HG03025 (cell line): ENCODE measurements at regions not wholly inside any gene's neighbourhood (a gene's known extent, or its start where the extent isn't known, plus 50 kb on each side); places are given as distances from the start of the nearest gene placed in this dataset.

Source experiments
- ATAC-seq: cut with Tn5 transposase; IDR thresholded peaks from one replicate; pipeline ENCODE4 v1.9.1; 2021; ENCODE audit warnings: mild to moderate bottlenecking, moderate library complexity; ENCODE audit not compliant: unreplicated experiment, low FRiP score

- no peak for ATAC-seq
Measured at GRCh38 chr15:69623392-69624154, 171.0 kb downstream of the RPLP1 start.

DNA sequence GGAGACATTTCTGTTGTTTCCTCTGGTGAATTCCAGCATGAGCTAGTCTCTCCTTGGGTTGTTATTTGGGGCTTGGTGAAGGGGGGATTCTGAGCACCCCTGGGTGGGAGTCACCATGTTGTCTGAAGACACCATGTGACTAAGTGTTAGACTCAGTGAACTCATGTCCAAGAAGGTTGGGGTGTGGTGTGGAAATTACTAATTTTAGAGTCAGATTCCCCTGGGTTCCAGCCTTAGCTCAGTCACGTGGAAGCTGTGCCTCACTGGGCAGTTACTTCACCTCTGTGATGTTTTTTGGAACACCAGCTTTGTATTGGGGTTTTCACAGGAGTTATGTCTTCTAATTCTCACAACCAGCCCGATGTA, 171.5 kb downstream of the RPLP1 start:
- ATAC-seq: no peak

DNA sequence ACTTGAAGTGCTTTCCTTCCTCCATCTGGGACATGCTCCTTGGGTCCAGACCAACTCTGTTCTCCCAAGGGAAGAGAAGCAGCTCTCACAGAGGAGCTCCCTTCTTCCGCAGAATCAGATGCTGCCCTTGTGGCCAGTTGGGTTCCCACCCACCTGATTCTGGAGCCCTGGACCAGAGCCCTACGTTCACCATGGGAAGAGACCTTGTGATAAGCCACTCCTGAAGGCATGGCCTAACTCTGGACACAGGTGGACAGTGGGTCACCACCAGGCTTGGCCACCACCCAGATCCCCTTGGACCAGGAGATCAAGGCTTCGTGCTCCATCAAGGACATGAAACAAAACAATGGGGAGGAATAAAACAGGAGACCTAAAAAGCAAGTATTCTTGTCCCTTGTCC, 172.2 kb downstream of the RPLP1 start:
- ATAC-seq: no peak

GRCh38 chr15:69625328-69625727, 172.7 kb downstream of the RPLP1 start:
- no peak for ATAC-seq

- no peak for ATAC-seq
Measured at GRCh38 chr15:69626095-69627066, 173.8 kb downstream of the RPLP1 start.

DNA sequence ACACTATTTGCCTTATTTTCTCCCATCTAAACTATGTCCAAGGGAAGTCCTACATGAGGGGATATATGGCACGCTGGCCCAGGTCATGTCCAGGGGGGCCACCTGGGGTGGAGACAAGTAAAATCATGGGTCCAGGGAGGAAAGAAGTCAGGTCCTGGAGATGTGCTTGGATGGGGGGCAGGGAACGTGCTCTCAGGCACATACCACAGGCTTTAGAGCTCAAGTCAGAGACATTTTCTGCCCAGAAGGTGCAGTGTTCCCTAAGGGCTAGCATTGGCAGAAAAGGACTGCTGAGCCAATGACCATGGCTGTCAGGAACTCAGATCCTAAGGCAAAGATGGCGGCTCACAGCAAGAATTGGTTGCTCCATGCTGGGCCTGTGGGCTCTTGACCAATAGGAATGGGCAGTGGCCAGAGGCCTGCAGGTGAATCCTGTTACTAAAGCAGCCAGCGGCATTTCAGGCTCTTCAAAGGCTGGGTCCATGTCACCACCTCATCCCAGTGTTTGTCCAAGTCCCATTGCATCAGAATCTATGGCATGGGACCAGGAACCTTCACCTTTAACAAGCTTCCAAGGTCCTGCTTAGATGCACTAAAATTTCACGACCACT, 175.0 kb downstream of the RPLP1 start:
- no peak for ATAC-seq

- no peak for ATAC-seq
Measured at GRCh38 chr15:69628256-69629093, 175.9 kb downstream of the RPLP1 start.

DNA sequence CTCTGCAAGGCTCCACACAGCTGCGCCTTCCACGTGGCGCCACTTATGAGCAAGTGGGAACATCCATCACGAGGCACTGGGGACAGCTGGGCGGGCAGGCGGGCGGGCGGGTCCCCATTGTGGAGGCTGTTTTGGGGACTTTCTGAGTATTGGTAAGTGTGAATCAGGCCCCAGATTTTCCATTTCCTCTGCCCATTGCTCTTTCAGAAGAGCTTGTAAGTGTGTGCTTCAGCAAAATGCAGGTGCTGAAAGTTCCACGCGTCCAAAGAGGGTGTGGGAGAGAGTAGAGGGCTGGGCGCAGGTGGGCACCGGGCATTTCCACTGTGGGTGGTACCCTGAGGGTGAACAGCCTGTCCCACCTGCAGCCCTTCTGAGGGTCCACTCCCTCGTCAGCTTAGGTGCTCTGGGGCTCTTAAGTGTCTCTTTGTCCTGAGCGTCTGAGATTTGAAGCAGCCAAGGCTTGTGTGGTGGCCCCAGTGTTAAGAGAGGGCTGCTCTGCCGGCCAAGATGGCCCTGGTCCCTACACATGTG, 177.1 kb downstream of the RPLP1 start:
- ATAC-seq: no peak

DNA sequence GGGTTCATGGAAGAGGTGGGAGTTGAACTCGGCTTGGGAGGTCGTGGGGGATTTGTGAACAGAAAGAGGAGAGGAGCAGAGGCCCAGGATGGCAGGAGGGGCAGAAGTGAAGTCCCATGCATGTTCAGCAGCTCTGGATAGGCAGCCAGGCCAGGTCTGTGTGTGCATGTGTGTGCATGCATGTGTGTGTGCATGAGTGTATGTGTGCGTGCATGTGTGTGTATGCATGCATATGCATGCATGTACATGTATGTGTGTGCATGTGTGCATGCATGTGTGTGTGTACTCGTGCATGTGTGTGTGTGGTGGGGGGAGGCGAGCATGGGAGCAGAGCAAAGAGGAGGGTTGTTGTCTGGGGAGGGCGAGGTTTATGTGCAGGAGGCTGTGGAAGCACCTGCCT, 178.4 kb downstream of the RPLP1 start:
- no peak for ATAC-seq

DNA sequence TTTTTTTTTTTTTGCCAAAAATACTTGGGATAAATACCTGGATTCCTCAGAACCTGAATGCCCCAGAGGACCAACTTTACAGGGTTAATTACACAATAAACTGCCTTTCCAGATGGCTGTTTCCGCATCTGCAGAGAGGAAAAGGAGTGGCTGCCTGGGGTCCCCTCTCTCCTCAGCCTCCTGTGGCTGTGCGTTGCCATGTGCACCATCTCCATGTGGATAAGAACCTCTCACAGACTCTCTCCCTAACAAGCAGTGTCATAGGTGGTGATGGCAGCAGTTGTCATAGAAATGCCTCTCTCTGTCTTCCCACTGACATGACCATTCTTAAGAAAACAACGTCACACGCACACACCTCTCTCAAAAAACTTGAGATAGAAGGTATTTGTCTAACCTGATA, 179.4 kb downstream of the RPLP1 start:
- no peak for ATAC-seq

GRCh38 chr15:69634860-69635259, 182.2 kb downstream of the RPLP1 start:
- no peak for ATAC-seq

DNA sequence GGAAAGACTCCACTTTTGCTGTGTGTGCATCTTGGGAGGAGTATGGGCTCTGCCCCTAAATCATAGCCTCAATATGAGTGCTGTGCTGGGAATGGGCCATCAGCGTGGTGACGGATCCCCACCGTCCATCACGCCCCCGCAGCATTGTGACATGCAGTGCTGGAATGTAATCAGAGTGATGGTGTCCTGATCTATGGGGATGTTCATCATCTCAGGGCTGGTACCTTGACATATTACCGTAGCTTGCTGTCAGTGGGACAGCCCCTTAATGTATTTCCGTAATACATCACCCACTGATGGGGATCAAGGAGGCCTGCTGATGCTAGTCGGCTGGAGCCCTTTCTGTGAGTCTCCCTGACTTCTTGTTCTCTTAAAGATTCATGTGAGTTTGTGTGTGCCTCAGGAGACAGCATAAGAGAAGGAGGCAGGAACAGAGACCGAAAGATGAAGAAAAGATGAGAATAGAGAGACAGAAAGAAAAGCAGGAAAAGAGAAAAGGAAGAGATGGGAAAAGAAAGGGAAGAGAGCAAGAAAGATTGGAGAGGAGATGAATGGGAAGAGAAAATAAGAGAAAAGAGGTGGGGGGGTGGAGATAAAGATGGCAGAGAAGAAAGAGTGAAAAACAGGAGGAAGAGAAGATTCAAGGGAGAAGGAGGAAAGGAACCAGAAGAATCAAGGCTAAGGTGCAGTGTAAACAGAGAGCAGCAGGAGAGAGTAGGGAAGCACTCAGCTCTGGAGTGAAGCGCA, 183.7 kb downstream of the RPLP1 start:
- no peak for ATAC-seq

- no peak for ATAC-seq
Measured at GRCh38 chr15:69637818-69638217, 185.2 kb downstream of the RPLP1 start.

DNA sequence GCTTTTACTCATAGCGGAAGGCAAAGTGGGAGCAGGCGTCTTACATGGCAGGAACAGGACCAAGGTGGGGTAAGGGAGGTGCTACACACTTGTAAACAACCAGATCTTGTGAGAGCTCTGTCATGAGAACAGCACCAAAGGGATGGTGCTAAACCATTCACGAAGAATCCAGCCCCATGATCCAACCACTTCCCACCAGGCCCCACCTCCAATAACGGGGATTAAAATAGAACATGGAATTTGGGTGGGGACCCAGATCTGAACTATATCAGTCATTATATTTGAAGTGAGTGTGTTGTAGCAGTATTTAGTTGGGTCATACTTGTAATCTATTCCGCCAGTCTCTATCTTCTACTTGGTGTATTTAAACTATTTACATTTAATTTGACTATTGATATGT, 190.9 kb downstream of the RPLP1 start:
- no peak for ATAC-seq

DNA sequence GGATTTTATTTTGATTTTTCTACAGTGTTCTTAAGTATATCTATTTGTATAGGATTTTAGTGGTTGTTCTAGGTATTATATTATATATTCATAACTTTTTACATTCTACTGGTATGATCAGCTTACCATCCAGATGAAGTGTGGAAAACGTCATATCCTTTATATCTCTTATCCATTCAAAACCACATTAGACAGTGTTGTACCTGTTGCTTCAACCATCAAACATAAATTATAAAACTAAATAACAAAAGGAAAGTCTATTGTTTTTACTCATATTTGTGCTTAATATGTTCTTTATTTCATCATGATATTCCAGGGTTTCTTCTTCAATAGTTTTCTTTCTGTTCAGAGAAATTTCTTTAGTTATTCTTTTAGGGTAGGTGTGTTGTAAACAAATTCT, 191.4 kb downstream of the RPLP1 start:
- ATAC-seq: no peak

GRCh38 chr15:69644876-69645275, 192.3 kb downstream of the RPLP1 start:
- no peak for ATAC-seq

DNA sequence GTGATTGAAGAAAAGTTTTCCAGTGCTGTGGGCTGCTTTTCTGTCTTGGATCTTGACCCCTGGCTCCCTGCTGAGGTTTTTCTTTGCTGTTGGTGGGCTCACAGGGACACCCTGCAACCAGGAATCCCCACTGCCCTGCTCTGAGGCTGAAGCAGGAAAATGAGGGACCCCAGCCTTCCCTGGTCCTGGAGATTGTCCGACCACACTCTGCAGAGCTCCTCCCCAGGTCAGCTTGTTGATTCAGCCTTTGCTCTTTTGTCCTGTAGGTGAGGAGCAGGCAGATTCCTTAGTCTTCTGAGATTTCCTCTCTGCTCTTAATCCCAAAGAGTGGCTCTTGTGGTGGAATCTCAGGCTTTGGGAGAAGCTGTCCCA, 194.5 kb downstream of the RPLP1 start:
- ATAC-seq: no peak

DNA sequence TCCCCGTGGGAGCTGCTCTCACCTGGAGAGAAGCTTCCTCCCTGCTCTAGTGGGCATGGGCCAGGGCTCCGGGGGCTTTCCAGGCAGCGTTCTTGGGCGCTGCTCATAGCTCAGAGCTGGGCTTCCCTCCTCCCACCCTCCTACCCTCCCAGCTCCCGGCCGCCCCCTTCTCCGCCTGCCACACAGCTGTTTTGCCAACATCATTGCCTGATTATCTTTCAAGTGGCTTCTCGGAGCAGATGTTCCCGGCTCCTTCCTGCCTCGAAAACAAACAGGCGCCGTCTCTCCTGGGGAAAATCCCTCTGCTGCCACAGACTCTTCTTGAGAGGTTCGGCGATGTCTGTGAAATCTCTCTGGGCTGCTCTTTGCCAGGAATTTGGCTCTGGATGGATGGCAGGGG, 195.6 kb downstream of the RPLP1 start:
- no peak for ATAC-seq
